Fibroblast of gingiva (primary cell): ENCODE measurements at regions not wholly inside any gene's neighbourhood (a gene's known extent, or its start where the extent isn't known, plus 50 kb on each side); places are given as distances from the start of the nearest gene placed in this dataset.

Experiments
- DNase-seq: peaks from one replicate; pipeline ENCODE4 v3.0.0-alpha.2; 2011; ENCODE audit warnings: low read depth

GRCh38 chr9:80926611-80927010 lies 762.7 kb downstream of the TLE1 start:
- no peak for DNase-seq

GRCh38 chr9:80922544-80922943 lies 766.8 kb downstream of the TLE1 start:
- no peak for DNase-seq

- no peak for DNase-seq
These were observed 782.6 kb downstream of the TLE1 start for GRCh38 chr9:80906728-80907127.

GRCh38 chr9:80899208-80899607 lies 790.1 kb downstream of the TLE1 start:
- DNase-seq = peak; percentile 51

GRCh38 chr9:80893190-80893589 lies 796.2 kb downstream of the TLE1 start:
- no peak for DNase-seq

- DNase-seq = peak; percentile 33
These were observed 796.6 kb downstream of the TLE1 start for GRCh38 chr9:80892703-80893102.

- DNase-seq = no peak
These were observed 799.2 kb downstream of the TLE1 start for GRCh38 chr9:80890124-80890523.

- DNase-seq = peak; percentile 30
These were observed 803.5 kb downstream of the TLE1 start for GRCh38 chr9:80885894-80886293.

GRCh38 chr9:80883826-80884579 lies 805.3 kb downstream of the TLE1 start:
- no peak for DNase-seq

GRCh38 chr9:80883426-80883825 lies 805.9 kb downstream of the TLE1 start:
- peak; percentile 4 for DNase-seq

GRCh38 chr9:80881940-80882339 lies 807.4 kb downstream of the TLE1 start:
- DNase-seq = no peak

GRCh38 chr9:80881320-80881719 lies 808.0 kb downstream of the TLE1 start:
- no peak for DNase-seq

GRCh38 chr9:80878556-80878955 lies 810.8 kb downstream of the TLE1 start:
- DNase-seq = peak; percentile 75

- no peak for DNase-seq
These were observed 813.4 kb downstream of the TLE1 start for GRCh38 chr9:80875947-80876346.

GRCh38 chr9:80874276-80874675 lies 815.1 kb downstream of the TLE1 start:
- DNase-seq = peak; percentile 37

- peak; percentile 81 for DNase-seq
These were observed 815.5 kb downstream of the TLE1 start for GRCh38 chr9:80873861-80874260.

GRCh38 chr9:80871596-80871995 lies 817.8 kb downstream of the TLE1 start:
- DNase-seq = no peak

GRCh38 chr9:80867731-80868130 lies 821.6 kb downstream of the TLE1 start:
- DNase-seq = peak; percentile 20

GRCh38 chr9:80866576-80867227 lies 822.6 kb downstream of the TLE1 start:
- peak; percentile 20 for DNase-seq

- DNase-seq = peak; percentile 23
These were observed 823.2 kb downstream of the TLE1 start for GRCh38 chr9:80866121-80866520.

GRCh38 chr9:80843028-80843427 lies 846.3 kb downstream of the TLE1 start:
- DNase-seq = no peak

GRCh38 chr9:80842389-80842788 lies 847.0 kb downstream of the TLE1 start:
- peak; percentile 13 for DNase-seq

GRCh38 chr9:80841888-80842287 lies 847.5 kb downstream of the TLE1 start:
- no peak for DNase-seq
